K562 (cell line): ENCODE measurements at regions not wholly inside any gene's neighbourhood (a gene's known extent, or its start where the extent isn't known, plus 50 kb on each side); places are given as distances from the start of the nearest gene placed in this dataset.

ENCODE experiments used
- ATAC-seq: fragments of 200-7000 bp; cut with Tn5 transposase; 3 replicates; pipeline ENCODE4 v1.9.1; 2020; ENCODE audit warnings: moderate library complexity
- BruUV-seq: library from RNA; stranded (reverse); fragments of 400-500 nt; replicated peaks from 2 replicates; lab custom pipeline; 2021; lab: Mats Ljungman, UMichigan
- CTCF ChIA-PET: fragments of 300-600 bp; formaldehyde crosslinking; extraction: SDS; loops from one replicate; lab custom pipeline; 2021; ENCODE audit warnings: low intra/inter-chr PET ratio; lab: Yijun Ruan, JAX
- POLR2A ChIA-PET: fragments of 300-600, 350-650 bp; sonication (Branson Sonifier 250); formaldehyde crosslinking; extraction: SDS; loops from one replicate; lab custom pipeline; 2021; ENCODE audit warnings: antibody characterized with exemption, inconsistent platforms; lab: Yijun Ruan, JAX
- DNase-seq, 4 experiments: peaks; one replicate each; pipeline versions ENCODE4 v3.0.0 to v3.0.0-alpha.2; 2011 to 2018; ENCODE audit warnings: low spot score in 3 of 4, mixed read lengths in 3 of 4; ENCODE audit errors: extremely low read depth in 1 of 4
- FAIRE-seq: peaks from 2 replicates; lab custom pipeline; 2011; peaks lifted over from hg19 to GRCh38; lab: Jason Lieb, UNC
- H2AFZ ChIP-seq: 2 replicates; pipeline ENCODE4 v1.6.0; 2011; ENCODE audit warnings: low read depth, low read length, control low read depth, inconsistent platforms
- H3K27ac ChIP-seq: fragments of 200-600 bp; 3 replicates; pipeline ENCODE4 v1.8.0; 2011; ENCODE audit warnings: low read depth, mild to moderate bottlenecking, control low read depth, inconsistent platforms, low read length, moderate library complexity, mixed read lengths; ENCODE audit errors: extremely low read depth
- H3K27me3 ChIP-seq, 2 experiments: fragments of 300-600 bp in 1 of 2; 2 replicates in 1 of 2; 3 replicates in 1 of 2; pipeline versions ENCODE4 v1.6.0 to v1.8.0; 2011; ENCODE audit warnings: inconsistent platforms in 2 of 2, low read length in 2 of 2, mild to moderate bottlenecking in 1 of 2, mixed read lengths in 1 of 2, moderate library complexity in 1 of 2; ENCODE audit not compliant: control insufficient read depth in 2 of 2, insufficient read depth in 2 of 2
- H3K36me3 ChIP-seq: fragments of 300-600 bp; 3 replicates; pipeline ENCODE4 v1.8.0; 2011; ENCODE audit warnings: mild to moderate bottlenecking, low read length, inconsistent platforms; ENCODE audit not compliant: control insufficient read depth, insufficient read depth
- H3K4me1 ChIP-seq, 2 experiments: fragments of 200-600 bp in 1 of 2; replicated peaks in 1 of 2; 2 replicates in 1 of 2; 3 replicates in 1 of 2; pipeline versions ENCODE4 v1.5.1 to v1.8.0; 2011; ENCODE audit warnings: inconsistent platforms in 2 of 2, low read length in 2 of 2, mild to moderate bottlenecking in 1 of 2, mixed read lengths in 1 of 2, moderate library complexity in 1 of 2; ENCODE audit not compliant: control insufficient read depth in 2 of 2, insufficient read depth in 2 of 2
- H3K4me2 ChIP-seq: 2 replicates; pipeline ENCODE4 v1.6.1; 2011; ENCODE audit warnings: low read length, control low read depth, inconsistent platforms, mixed read lengths; ENCODE audit not compliant: insufficient read depth
- H3K4me3 ChIP-seq: fragments of 200-600 bp; sonication (generic), shearing (Covaris generic); 2 replicates; pipeline ENCODE4 v1.5.1; 2016; ENCODE audit warnings: control low read depth, inconsistent platforms
- H3K79me2 ChIP-seq: fragments of 200-600 bp; 3 replicates; pipeline ENCODE4 v1.8.0; 2011; ENCODE audit warnings: low read length, inconsistent platforms; ENCODE audit not compliant: control insufficient read depth, insufficient read depth
- H3K9ac ChIP-seq, 2 experiments: 2 replicates each; pipeline versions ENCODE4 v1.6.0 to v1.6.1; 2011; ENCODE audit warnings: low read depth in 2 of 2, low read length in 2 of 2, control low read depth in 1 of 2, inconsistent platforms in 1 of 2, mild to moderate bottlenecking in 1 of 2, mixed read lengths in 1 of 2; ENCODE audit not compliant: insufficient read depth in 1 of 2
- H3K9me1 ChIP-seq: one replicate; pipeline ENCODE4 v1.6.0; 2011; ENCODE audit warnings: inconsistent platforms, mild to moderate bottlenecking, low read length, moderate library complexity; ENCODE audit not compliant: control insufficient read depth, insufficient read depth
- H3K9me3 ChIP-seq: replicated peaks from 2 replicates; pipeline ENCODE4 v1.5.1; 2011; ENCODE audit warnings: low read depth, low read length, inconsistent platforms; ENCODE audit not compliant: control insufficient read depth, insufficient read depth
- H4K20me1 ChIP-seq: replicated peaks from 2 replicates; pipeline ENCODE4 v1.6.1; 2011; ENCODE audit warnings: low read length, inconsistent platforms, mixed read lengths; ENCODE audit not compliant: control insufficient read depth, insufficient read depth
- ZNF121 ChIP-seq: sonication (generic); formaldehyde crosslinking; conservative IDR thresholded peaks from 2 replicates; pipeline ENCODE4 v1.8.0; 2022; ENCODE audit warnings: missing genetic modification reagents
- ZNF436 ChIP-seq: fragments of 250-450, 450-650 bp; sonication (Bioruptor Pico); formaldehyde crosslinking; IDR thresholded peaks from 2 replicates; pipeline ENCODE4 v1.7.0; 2020; ENCODE audit warnings: mild to moderate bottlenecking
- WGBS: fragments of 100-300 bp; shearing (Covaris generic); methylation state at CpG from one replicate; pipeline ENCODE4 v1.1.6; 2016; ENCODE audit warnings: low coverage, mixed read lengths; ENCODE audit not compliant: insufficient coverage; ENCODE audit errors: missing lambda C conversion rate; 5-methylcytosine and 5-hydroxymethylcytosine counted together
- in situ Hi-C: fragments of 300-500 bp; cut with MboI; formaldehyde crosslinking; loops from 4 replicates; pipeline ENCODE4 v1.15.0; 2018; ENCODE audit warnings: inconsistent platforms, mixed read lengths
- intact Hi-C: fragments of 100-400 bp; cut with micrococcal nuclease; formaldehyde crosslinking; loops from 2 replicates; pipeline ENCODE4 v1.14.2; 2022
- TF ChIP-seq, protein P1 (sequence below): fragments of 250-450 bp; sonication (Bioruptor Pico); IDR thresholded peaks from 2 replicates; pipeline ENCODE4 v1.4.0; 2020; ENCODE audit warnings: mild to moderate bottlenecking, moderate library complexity
- TF ChIP-seq, protein P2 (sequence below): fragments of 450-650 bp; IDR thresholded peaks from 2 replicates; pipeline ENCODE4 v1.7.1; 2018; ENCODE audit warnings: mild to moderate bottlenecking, low read depth; ENCODE audit not compliant: partially characterized antibody

DNA sequence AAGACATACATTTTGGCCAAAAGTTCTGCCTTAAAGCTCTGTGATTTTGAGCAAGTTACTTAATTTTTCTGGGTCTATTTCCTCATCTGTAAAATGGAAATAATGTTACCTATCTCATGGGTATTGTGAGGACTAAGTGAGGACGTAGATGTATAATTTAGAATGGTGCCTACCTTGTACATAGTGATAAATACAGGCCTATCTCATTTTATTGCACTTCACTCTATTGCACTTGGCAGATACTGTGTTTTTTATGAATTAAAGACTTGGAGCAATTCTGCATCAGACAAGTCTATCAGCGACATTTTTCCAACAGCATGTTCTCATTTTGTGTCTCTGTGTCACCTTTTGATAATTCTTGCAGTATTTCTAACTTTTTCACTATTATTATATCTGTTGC, 50.9 kb upstream of the RAB9B start:
- Histone ChIP-seq H4K20me1 (no peaks in the 10 kb centered on the region), H3K4me3 (no peak overlapping the region), H2AFZ (no peak overlapping the region), H3K79me2 (no peaks in the 10 kb centered on the region), H3K36me3 (no peaks in the 10 kb centered on the region), H3K4me1 (no peaks in the 10 kb centered on the region), H3K9me1 (no peaks in the 10 kb centered on the region), H3K9ac (no peak overlapping the region), H3K4me2 (no peak overlapping the region), H3K27me3 (no peaks in the 10 kb centered on the region), H3K27ac (no peak overlapping the region), H3K9me3 (no peaks in the 10 kb centered on the region)
- DNase-seq = no peak
- no TSS peak for BruUV-seq
- no peak for ATAC-seq
- 9% methylated on average over 2 of the region's 2 CpGs for WGBS
- ChIA-PET POLR2A (no interaction called here), CTCF (no interaction called here)
- intact Hi-C loops = no loop called here
- TF ChIP-seq, protein P1, sequence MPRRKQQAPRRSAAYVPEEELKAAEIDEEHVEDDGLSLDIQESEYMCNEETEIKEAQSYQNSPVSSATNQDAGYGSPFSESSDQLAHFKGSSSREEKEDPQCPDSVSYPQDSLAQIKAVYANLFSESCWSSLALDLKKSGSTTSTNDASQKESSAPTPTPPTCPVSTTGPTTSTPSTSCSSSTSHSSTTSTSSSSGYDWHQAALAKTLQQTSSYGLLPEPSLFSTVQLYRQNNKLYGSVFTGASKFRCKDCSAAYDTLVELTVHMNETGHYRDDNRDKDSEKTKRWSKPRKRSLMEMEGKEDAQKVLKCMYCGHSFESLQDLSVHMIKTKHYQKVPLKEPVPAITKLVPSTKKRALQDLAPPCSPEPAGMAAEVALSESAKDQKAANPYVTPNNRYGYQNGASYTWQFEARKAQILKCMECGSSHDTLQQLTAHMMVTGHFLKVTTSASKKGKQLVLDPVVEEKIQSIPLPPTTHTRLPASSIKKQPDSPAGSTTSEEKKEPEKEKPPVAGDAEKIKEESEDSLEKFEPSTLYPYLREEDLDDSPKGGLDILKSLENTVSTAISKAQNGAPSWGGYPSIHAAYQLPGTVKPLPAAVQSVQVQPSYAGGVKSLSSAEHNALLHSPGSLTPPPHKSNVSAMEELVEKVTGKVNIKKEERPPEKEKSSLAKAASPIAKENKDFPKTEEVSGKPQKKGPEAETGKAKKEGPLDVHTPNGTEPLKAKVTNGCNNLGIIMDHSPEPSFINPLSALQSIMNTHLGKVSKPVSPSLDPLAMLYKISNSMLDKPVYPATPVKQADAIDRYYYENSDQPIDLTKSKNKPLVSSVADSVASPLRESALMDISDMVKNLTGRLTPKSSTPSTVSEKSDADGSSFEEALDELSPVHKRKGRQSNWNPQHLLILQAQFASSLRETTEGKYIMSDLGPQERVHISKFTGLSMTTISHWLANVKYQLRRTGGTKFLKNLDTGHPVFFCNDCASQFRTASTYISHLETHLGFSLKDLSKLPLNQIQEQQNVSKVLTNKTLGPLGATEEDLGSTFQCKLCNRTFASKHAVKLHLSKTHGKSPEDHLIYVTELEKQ (CRISPR knock-in tag) = no peak
- TF ChIP-seq, protein P2, sequence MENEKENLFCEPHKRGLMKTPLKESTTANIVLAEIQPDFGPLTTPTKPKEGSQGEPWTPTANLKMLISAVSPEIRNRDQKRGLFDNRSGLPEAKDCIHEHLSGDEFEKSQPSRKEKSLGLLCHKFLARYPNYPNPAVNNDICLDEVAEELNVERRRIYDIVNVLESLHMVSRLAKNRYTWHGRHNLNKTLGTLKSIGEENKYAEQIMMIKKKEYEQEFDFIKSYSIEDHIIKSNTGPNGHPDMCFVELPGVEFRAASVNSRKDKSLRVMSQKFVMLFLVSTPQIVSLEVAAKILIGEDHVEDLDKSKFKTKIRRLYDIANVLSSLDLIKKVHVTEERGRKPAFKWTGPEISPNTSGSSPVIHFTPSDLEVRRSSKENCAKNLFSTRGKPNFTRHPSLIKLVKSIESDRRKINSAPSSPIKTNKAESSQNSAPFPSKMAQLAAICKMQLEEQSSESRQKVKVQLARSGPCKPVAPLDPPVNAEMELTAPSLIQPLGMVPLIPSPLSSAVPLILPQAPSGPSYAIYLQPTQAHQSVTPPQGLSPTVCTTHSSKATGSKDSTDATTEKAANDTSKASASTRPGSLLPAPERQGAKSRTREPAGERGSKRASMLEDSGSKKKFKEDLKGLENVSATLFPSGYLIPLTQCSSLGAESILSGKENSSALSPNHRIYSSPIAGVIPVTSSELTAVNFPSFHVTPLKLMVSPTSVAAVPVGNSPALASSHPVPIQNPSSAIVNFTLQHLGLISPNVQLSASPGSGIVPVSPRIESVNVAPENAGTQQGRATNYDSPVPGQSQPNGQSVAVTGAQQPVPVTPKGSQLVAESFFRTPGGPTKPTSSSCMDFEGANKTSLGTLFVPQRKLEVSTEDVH = no peak
- TF ChIP-seq ZNF121 (CRISPR knock-in tag) (no peak), ZNF436 (no peak)
- no peak for FAIRE-seq
- in situ Hi-C loops = no loop called here
